ENCODE measurements at regions not wholly inside any gene's neighbourhood (a gene's known extent, or its start where the extent isn't known, plus 50 kb on each side); places are given as distances from the start of the nearest gene placed in this dataset.

DNA sequence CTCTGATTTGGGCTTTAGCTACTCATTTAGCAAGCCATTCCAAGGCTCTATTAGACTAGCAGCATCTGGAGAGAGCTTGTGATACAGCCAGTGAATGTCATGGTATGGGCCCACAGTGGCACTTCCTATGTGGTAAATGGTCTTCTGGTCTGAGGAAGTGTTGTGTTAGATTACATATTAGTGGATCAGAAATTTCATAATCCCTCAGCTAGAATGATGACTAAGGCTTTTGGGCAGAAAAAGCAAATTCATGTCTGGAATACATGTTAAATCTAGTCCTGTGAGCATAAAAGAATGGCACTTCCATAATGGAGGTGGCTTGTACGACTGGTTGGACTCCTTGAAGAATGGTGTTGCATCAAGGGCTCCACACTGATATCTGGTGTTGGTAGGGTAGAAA, 436.8 kb upstream of the CWC22 start:
- DNase-seq: no peak

DNA sequence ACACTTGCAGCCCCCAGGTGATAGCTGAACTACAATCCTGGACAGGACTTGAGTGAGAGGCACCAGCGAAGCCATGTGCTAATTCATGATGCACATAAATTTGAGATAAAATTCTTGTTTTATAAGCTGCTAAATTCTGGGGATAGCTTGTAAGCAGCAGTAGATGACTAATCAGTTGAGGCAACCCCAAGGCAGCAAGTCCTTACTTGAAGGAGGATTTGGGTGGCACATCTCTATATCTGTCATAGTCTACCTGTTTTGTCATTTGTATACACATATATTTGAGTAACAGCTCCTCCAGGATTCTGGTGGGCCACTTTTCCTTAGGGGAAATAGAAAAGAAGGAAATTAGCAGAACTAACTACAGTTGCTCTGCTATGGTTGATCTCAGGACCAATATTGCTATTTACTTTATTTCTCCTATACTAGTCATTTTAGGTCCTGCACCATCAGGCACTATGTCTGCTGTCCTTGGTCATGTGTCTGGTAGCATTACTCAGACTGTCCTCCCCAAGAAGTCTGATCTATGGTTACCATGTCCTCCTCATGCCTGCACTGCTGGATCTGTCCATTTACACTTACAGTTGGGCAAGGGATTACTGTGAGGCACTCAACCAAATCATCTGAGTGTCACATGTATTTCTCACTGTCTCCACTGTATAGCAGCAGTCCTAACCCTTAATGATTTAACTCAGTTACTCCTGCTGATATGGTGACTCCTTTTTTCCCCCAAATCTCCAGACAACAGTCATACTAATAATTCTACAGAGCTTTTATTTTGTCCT, 436.0 kb upstream of the CWC22 start:
- DNase-seq: no peak

DNA sequence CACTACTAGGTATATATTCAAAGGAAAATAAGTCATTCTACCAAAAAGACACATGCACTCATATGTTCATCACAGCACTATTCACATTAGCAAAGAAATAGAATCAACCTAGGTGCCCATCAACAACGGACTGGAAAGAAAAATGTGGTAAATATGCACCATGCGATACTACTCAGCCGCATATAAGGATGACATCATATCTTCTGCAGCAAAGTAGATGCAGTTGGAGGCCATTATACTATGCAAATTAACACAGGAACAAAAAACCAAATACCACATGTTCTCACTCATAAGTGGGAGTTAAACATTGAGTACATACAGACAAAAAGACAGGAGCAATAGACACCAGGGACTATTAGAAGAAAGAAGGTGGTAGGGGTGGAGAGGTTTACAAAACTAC, 412.1 kb upstream of the CWC22 start:
- no peak for DNase-seq

DNA sequence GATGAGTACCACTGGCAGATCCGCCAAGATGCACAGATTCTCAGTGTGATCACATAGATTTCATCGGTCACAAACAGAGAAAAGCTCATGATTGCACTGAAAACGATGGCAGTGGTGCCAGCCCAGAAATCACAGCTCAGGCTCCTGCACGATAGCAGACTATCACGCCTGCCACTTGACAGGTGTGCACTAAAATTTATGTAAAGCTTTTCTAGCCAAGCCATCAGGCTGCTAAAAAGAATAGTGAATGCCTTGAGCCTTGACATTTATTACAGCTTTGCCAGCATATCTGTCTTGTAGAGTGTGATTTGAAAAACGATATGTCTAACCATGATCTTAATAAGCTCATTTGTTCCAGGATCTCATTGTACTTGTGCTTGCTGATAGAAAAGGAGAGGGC, 409.5 kb upstream of the CWC22 start:
- DNase-seq: no peak

DNA sequence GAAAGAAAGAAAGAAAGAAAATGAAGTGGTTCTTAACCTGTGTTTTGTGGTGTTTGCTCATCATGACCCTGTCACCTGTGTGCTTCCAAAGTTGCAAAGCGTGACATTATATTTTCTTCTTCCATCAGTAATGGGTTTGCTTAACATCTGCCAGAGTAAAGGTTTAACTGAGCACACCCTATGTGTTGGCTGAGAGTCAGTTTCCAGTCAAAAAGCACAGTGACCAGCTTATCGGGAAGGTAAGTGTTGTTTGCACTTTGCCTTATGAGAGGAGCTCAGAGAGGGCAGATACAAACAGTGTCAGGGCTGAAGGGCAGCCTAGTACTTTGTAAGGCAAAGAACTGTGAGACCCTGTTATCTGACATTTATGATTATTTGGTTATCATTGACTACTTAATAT, 406.2 kb upstream of the CWC22 start:
- DNase-seq: no peak

DNA sequence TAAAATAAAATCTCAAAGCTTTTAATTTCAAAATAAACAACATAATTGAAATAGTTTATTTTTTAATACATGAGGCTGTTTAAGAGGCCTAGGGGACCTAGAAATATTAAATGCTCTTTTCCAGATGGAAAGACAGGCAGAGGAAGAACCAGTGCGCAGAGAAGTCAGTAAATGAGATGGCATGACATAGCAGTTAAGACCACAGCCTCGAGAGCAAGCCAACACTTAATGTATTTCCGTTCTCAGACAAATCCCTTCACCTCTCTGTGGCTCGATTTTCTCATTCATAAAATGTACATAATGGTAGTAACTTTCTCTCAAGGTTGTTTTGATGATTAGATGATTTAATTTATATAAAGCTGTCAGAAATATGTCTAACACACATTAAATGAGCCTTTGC, 405.1 kb upstream of the CWC22 start:
- DNase-seq: no peak

DNA sequence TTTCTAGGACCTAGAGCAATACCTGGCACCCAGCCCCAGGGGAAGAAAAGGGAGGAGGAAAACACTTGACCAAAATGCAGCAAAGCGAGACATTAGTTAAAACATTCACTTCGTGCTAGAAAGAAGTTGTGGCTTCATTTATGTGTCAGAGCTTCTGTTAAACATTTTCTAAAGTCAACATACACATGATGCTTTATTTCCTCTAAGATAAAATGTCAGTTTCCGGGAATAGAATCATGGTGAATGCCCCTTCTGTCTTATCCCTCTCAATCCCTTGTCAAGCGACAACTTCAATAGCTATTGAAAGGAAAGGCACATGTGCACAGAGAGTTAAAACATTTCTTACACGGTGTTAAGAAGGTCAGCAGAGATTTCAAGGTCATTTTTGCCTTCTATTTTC, 404.6 kb upstream of the CWC22 start:
- DNase-seq: no peak

DNA sequence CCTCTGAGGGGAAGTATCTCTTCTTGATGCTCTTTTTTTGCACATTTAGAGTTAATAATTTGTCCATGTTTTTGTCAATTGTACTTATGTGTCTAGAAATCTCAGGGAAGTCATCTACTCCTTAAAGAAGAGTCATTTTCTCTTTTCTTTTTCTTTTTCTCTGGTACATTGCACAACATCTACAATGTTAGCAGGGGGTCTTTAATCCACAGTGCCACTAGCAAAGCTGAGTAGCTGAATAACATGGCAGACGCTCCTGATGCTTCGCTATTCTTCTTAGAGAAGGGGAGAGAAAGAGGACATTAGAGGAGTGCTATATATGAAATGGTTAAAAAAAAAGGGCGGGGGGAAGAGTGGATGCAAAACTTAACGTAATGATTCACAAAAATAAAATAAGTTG, 399.6 kb upstream of the CWC22 start:
- DNase-seq: no peak

DNA sequence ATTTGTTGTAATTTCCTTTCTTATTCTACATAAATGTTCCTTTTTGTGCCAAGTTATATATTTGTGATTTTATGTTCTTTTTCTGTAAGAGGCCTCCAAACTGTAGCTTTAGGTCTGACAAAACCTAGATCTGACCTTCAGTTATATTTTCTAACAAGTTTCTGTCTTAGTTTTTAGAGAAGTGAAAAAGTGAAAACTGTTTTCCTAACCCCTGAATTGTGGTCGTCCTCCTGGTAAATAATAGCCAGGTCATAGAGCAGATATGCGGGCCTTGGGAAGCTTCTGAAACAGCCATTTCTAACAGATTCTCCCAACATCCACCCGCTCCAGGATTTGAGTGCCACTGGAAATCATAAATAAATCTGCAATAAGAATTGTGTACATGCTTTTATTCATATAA, 398.4 kb upstream of the CWC22 start:
- no peak for DNase-seq

DNA sequence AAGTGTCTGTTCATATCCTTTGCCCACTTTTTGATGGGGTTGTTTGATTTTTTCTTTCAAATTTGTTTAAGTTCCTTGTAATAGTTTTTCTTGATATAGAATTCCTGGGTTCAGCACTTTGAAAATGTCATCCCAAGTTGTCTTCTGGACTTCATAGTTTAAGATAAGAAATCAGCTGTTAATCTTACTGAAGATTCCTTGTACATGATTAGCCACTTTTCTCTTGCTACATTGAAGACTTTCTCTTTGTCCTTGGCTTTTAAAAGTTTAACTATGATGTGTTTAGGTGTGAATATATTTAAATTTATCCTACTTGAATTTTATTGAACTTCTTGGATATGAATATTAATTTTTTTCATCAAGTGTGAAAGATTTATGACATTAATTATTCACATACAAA, 387.2 kb upstream of the CWC22 start:
- DNase-seq: no peak

DNA sequence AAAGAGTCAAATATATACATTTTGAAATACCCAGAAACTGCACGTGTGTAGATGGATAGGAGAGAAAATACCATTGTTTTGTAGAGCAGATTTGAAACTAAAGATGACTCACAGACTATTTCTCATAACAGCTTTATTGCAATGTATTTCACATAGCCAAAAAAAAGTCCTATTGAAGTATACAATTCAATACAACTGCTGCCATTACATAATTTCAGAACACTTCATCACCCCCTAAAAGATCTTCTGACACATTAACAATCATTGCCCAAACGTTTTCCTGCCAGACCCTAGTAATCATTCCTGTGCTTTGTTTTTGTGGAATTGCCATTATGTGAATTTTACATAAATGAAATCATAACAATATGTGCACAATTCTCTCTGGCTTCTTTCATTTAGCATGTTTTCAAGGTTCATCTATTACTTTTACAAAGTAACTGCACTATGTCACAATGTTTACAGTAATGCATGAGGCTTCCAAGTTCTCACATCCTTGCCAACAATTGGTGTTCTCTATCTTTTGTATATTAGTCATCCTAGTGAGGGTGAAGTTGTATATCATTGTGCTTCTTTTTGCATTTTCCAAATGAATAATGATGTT, 378.6 kb upstream of the CWC22 start:
- no peak for DNase-seq

DNA sequence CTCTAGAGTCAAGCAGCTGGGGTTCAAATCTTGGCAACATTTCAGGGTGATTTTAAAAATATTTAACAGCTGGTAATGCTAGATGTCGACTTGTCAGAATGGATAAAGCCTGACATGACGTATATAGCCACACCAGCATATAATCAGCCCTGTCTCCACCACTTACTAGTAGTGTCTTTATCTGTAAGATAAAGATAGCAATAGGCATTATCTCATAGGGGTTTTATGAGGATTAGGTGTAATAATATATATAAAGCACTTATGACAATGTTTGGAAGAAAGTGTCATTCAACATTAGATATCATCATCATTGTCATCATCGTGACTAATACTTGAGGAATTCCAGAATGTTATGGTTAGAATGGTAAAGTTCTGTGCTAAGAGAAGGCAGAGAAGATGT, 369.0 kb upstream of the CWC22 start:
- DNase-seq: no peak

DNA sequence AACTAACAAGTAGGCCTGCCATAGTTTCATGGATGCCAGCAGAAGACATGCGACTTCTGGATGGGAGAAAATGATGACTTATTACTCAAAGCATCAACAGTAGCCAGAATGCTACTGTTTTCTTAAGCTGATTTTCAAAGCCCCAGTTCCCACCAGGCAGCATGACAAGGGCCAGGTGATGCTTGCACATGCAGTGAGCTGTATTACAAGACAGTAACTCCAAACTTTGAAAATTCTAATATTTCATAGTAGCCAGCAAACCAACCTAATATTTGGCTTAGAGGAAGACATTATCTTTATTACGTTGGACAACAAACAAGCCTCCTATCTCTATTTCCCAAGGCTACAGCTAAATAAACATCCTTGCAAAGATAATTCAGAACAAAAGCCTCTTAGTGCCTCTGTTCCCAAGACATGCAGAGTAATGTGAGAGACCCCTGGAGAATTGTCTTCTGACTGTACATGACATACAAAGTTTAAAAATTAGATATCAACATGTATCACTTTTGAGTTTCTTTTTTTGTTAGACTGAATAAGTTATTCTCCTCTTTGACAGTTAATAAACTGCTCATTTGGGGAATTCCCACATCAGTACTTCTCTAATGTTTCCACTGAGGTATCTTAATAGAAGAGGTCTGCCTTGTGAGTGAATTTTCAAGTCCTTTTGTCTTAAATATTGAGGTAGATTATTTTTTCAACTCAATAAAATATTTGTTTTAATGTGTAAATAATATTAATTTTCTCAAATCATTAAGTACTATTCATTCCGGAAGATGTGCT, 367.6 kb upstream of the CWC22 start:
- DNase-seq: no peak

DNA sequence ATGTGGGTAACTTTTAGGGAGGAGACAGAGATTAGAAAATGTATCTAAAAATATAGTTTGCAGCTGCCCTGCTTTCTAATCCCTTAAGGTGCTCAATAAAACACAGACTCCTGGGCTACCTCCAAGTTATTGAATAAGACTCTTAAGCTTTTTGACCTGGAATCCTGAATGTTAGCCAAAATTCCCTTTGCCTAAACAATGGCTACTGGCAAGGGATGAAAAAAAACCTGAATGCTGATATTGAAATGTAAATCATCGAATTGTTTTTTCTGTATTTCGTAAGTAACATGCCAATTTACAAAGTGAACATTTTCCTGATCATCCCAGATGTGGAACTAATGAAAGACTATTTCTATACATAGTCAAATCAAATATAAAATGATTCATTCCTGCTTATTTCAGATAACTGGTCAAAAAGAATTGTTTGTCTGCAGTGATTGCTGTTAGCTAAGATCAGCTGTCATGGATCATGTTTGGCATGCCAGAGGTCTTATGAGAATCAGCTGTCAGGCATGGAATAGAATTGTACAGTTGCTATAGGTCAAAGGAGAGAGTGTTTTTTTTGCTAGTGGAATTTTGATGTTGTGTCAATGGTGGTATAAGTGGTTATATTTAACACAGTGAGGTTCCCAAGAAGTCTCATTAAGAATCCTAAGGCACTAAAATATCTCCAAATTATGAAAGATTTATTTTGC, 363.6 kb upstream of the CWC22 start:
- no peak for DNase-seq

DNA sequence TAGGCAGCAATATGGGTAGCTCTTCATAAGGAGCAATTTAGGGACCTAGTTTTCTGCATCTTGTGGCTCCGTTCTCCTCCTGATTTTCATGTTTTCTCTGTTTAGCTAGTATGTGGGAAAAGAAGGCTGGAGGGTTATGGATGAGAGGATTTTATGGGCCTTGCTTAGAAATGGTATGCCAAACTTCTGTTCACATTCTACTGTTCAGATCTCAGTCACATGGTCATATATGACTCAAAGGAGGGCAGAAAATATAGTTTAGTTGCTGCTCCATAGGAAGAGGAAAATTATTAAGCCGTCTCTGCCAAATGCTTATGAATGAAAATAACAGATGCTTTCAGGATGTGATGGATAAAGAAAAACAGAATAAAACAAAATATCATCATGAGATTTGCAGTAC, 361.8 kb upstream of the CWC22 start:
- DNase-seq: no peak

DNA sequence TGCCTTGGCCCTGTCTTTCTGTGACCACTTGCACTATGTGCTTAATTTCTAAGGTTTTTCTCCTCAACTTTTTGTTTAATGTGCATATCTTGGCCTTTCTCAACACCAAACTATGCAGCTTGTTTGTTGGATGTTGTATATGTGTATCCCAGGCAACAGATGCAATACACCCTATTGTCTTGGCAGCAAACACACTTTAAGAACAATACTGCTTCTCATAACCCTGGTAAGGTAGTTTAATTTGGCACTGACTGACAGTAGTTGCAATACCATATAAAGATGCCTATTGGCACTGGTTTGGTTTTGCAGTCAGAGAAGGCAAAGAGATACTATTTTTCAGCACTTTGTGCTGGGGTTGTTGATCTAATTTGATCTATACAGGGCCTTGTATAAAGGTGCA, 360.7 kb upstream of the CWC22 start:
- DNase-seq: no peak

DNA sequence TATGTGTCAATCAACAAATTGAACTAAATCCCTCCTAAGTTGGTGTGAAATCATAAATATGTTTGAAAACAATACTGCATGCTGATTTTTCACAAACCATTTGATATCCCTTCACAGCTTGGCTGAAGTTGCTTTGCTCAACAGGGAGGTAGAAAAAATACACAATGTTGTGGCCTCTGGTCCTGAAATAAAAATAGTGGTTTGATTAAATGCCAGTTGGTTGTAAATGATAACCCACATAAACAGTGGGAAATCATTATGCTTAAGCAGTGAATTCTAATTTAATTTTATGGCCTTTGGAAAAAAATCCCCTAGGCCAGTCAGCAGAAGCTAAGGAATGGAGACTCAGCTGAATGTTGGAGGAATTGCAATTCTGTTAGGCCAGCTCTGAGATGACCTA, 359.4 kb upstream of the CWC22 start:
- DNase-seq: no peak

DNA sequence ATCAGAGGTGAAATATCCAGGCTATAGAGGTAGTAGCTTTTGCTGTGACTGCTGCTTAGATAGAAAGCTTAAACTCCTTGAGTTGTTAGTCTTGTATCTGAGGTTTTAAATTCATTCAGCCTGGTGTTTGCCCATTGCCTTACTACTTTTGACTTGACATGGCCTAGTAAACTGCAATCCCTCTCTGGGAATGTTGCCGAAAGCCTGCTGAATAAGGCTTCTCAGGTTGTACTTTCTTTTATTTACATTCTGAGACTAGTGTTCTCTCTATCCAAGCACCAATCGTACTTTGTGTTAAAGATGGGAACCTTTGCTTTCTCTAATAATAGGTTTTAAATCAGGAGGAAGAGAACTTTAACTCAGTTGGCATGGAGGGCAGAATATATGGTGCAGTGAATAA, 357.6 kb upstream of the CWC22 start:
- DNase-seq: no peak

DNA sequence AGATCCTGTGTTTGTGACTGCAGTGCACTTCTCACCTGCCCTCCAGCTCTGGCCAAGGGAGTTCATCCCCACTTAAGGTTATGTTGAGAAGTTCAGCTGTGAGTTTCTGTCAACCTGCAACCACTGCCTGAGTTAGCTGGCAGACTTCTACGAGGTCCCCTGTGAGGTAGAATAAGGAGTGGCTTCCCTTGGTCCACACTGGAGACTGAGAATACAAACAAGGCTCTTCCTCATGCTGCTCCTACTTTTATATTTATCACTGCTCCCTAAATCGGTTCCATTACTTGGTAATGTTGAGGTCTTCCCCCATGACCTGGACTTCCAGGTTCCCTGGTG, 353.2 kb upstream of the CWC22 start:
- DNase-seq: no peak

DNA sequence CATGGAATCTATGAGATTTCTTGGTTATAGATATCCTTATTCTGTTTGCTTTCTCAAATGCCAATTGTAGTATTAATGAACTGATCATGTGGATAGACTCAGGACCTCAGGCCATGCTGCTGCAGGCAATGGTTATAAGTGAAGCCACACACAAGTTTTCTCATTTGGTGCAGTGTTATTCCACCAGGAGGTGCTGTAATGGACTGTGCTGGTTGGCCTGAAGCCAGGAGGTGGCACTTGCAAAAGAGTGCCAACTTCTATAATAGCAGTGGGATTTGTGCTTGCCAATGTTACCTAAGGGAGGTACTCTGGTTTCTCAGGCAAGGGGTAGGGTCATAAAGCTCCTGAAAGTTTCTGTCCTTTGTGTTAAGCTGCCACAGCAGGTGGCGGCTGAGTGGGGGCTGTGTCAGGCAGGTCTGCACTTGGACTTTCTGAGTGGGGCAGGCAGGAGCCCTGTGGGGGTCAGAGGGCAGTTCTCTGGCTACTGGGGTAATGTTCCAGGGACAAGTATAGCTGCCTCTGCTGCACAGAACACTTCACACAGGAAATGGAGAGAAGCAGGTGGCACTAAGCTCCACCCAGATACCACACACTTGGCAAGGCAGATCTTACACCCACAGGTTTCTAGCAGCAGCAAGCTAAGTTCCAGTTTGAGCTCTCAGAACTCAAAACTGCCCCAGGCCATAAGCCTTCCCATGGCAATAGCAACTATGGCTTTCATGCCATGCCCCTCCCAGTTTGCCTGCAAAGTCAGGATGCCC, 352.6 kb upstream of the CWC22 start:
- no peak for DNase-seq

DNA sequence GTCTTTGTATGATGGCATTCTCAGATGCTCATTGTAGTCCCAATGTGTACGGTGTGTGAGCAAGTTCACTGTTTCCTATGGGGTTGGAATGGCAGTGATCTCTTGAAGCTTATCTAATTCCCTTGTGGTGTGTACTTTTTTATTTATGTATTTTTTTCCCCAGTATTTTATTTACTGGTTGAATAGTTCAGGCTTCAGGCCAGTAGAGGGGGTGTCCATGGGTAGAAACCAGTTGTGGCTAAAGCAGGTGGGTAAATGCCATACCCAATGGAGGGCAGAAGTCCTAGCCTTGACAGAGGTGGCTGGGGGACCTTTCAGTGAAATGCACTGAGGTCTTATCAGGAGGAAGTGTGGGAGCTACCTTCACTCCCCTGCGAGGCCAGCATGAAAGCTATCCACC, 351.4 kb upstream of the CWC22 start:
- no peak for DNase-seq

DNA sequence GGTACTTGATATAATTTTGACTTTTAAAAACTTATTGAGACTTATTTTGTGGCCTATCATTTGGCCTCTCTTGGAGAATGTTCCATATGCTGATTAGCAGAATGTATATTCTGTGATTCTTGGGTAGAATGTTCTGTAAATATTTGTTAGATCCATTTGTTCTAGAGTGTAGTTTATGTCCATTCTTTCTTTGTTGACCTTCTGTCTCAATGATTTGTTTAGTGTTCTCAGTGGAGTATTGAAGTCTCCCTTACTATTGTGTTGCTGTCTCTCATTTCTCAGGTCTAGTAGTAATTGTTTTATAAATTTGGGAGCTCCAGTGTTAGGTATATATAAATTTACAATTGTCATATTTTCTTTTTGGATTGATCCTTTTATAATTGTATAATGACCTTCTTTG, 349.6 kb upstream of the CWC22 start:
- DNase-seq: no peak

DNA sequence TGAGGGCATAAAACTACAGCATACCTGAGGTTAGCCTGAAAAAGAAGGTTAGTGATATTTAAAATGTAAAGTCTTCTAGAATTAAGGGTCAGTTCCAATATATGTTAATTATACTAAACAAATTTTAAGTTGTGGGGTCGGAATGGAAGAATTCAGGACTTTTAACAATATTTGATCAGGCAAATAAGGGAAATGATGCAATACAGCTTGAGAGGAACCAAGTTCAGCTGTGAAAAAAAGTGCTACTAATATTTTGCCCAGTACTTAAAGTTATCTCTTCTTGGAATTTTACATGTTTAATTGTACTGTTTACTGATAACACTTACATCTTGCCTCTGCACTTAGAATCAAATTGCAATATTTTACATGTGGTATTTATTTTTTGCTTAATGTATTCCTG, 345.5 kb upstream of the CWC22 start:
- no peak for DNase-seq

All from activated CD4-positive, alpha-beta T cell treated with anti-CD3 and anti-CD28 coated beads, Interleukin-2, Interleukin-6, amounts not matched to agents 100 ng/mL and 50 ng/mL, durations not matched to agents 16 hours and 8 hours (primary cell).